K562 (cell line): ENCODE measurements at regions not wholly inside any gene's neighbourhood (a gene's known extent, or its start where the extent isn't known, plus 50 kb on each side); places are given as distances from the start of the nearest gene placed in this dataset.

Experiments
- ATAC-seq: fragments of 200-7000 bp; cut with Tn5 transposase; 3 replicates; pipeline ENCODE4 v1.9.1; 2020; ENCODE audit warnings: moderate library complexity
- BruUV-seq: library from RNA; stranded (reverse); fragments of 400-500 nt; replicated peaks from 2 replicates; lab custom pipeline; 2021; lab: Mats Ljungman, UMichigan
- CTCF ChIA-PET: fragments of 300-600 bp; formaldehyde crosslinking; extraction: SDS; loops from one replicate; lab custom pipeline; 2021; ENCODE audit warnings: low intra/inter-chr PET ratio; lab: Yijun Ruan, JAX
- POLR2A ChIA-PET: fragments of 300-600, 350-650 bp; sonication (Branson Sonifier 250); formaldehyde crosslinking; extraction: SDS; loops from one replicate; lab custom pipeline; 2021; ENCODE audit warnings: antibody characterized with exemption, inconsistent platforms; lab: Yijun Ruan, JAX
- DNase-seq, 4 experiments: peaks; one replicate each; pipeline versions ENCODE4 v3.0.0 to v3.0.0-alpha.2; 2011 to 2018; ENCODE audit warnings: low spot score in 3 of 4, mixed read lengths in 3 of 4; ENCODE audit errors: extremely low read depth in 1 of 4
- FAIRE-seq: peaks from 2 replicates; lab custom pipeline; 2011; peaks lifted over from hg19 to GRCh38; lab: Jason Lieb, UNC
- H2AFZ ChIP-seq: 2 replicates; pipeline ENCODE4 v1.6.0; 2011; ENCODE audit warnings: low read depth, low read length, control low read depth, inconsistent platforms
- H3K27ac ChIP-seq: fragments of 200-600 bp; 3 replicates; pipeline ENCODE4 v1.8.0; 2011; ENCODE audit warnings: low read depth, mild to moderate bottlenecking, control low read depth, inconsistent platforms, low read length, moderate library complexity, mixed read lengths; ENCODE audit errors: extremely low read depth
- H3K27me3 ChIP-seq, 2 experiments: fragments of 300-600 bp in 1 of 2; 2 replicates in 1 of 2; 3 replicates in 1 of 2; pipeline versions ENCODE4 v1.6.0 to v1.8.0; 2011; ENCODE audit warnings: inconsistent platforms in 2 of 2, low read length in 2 of 2, mild to moderate bottlenecking in 1 of 2, mixed read lengths in 1 of 2, moderate library complexity in 1 of 2; ENCODE audit not compliant: control insufficient read depth in 2 of 2, insufficient read depth in 2 of 2
- H3K36me3 ChIP-seq: fragments of 300-600 bp; 3 replicates; pipeline ENCODE4 v1.8.0; 2011; ENCODE audit warnings: mild to moderate bottlenecking, low read length, inconsistent platforms; ENCODE audit not compliant: control insufficient read depth, insufficient read depth
- H3K4me1 ChIP-seq, 2 experiments: fragments of 200-600 bp in 1 of 2; replicated peaks in 1 of 2; 2 replicates in 1 of 2; 3 replicates in 1 of 2; pipeline versions ENCODE4 v1.5.1 to v1.8.0; 2011; ENCODE audit warnings: inconsistent platforms in 2 of 2, low read length in 2 of 2, mild to moderate bottlenecking in 1 of 2, mixed read lengths in 1 of 2, moderate library complexity in 1 of 2; ENCODE audit not compliant: control insufficient read depth in 2 of 2, insufficient read depth in 2 of 2
- H3K4me2 ChIP-seq: 2 replicates; pipeline ENCODE4 v1.6.1; 2011; ENCODE audit warnings: low read length, control low read depth, inconsistent platforms, mixed read lengths; ENCODE audit not compliant: insufficient read depth
- H3K4me3 ChIP-seq: fragments of 200-600 bp; sonication (generic), shearing (Covaris generic); 2 replicates; pipeline ENCODE4 v1.5.1; 2016; ENCODE audit warnings: control low read depth, inconsistent platforms
- H3K79me2 ChIP-seq: fragments of 200-600 bp; 3 replicates; pipeline ENCODE4 v1.8.0; 2011; ENCODE audit warnings: low read length, inconsistent platforms; ENCODE audit not compliant: control insufficient read depth, insufficient read depth
- H3K9ac ChIP-seq, 2 experiments: 2 replicates each; pipeline versions ENCODE4 v1.6.0 to v1.6.1; 2011; ENCODE audit warnings: low read depth in 2 of 2, low read length in 2 of 2, control low read depth in 1 of 2, inconsistent platforms in 1 of 2, mild to moderate bottlenecking in 1 of 2, mixed read lengths in 1 of 2; ENCODE audit not compliant: insufficient read depth in 1 of 2
- H3K9me1 ChIP-seq: one replicate; pipeline ENCODE4 v1.6.0; 2011; ENCODE audit warnings: inconsistent platforms, mild to moderate bottlenecking, low read length, moderate library complexity; ENCODE audit not compliant: control insufficient read depth, insufficient read depth
- H3K9me3 ChIP-seq: replicated peaks from 2 replicates; pipeline ENCODE4 v1.5.1; 2011; ENCODE audit warnings: low read depth, low read length, inconsistent platforms; ENCODE audit not compliant: control insufficient read depth, insufficient read depth
- H4K20me1 ChIP-seq: replicated peaks from 2 replicates; pipeline ENCODE4 v1.6.1; 2011; ENCODE audit warnings: low read length, inconsistent platforms, mixed read lengths; ENCODE audit not compliant: control insufficient read depth, insufficient read depth
- E2F6 ChIP-seq, 2 experiments: IDR thresholded peaks; 2 replicates each; pipeline ENCODE4 v1.6.1; 2011; ENCODE audit warnings: borderline replicate concordance in 1 of 2, control low read depth in 1 of 2, low read depth in 1 of 2, low read length in 1 of 2, mild to moderate bottlenecking in 1 of 2, mixed read lengths in 1 of 2, moderate library complexity in 1 of 2; ENCODE audit not compliant: insufficient read depth in 1 of 2, insufficient read length in 1 of 2, poor library complexity in 1 of 2, severe bottlenecking in 1 of 2; ENCODE audit errors: extremely low read depth in 1 of 2
- PCBP1 ChIP-seq: fragments of 200-400 bp; formaldehyde crosslinking; IDR thresholded peaks from 2 replicates; pipeline ENCODE4 v1.6.1; 2018; ENCODE audit warnings: mild to moderate bottlenecking, low read depth, low read length; ENCODE audit not compliant: poor library complexity, severe bottlenecking
- SAFB ChIP-seq: fragments of 200-400 bp; formaldehyde crosslinking; IDR thresholded peaks from 2 replicates; pipeline ENCODE4 v1.6.1; 2017; ENCODE audit warnings: low read depth, low read length, borderline replicate concordance
- SUPT5H ChIP-seq: fragments of 450-650 bp; IDR thresholded peaks from 2 replicates; pipeline ENCODE4 v1.6.1; 2016
- WGBS: fragments of 100-300 bp; shearing (Covaris generic); methylation state at CpG from one replicate; pipeline ENCODE4 v1.1.6; 2016; ENCODE audit warnings: low coverage, mixed read lengths; ENCODE audit not compliant: insufficient coverage; ENCODE audit errors: missing lambda C conversion rate; 5-methylcytosine and 5-hydroxymethylcytosine counted together
- in situ Hi-C: fragments of 300-500 bp; cut with MboI; formaldehyde crosslinking; loops from 4 replicates; pipeline ENCODE4 v1.15.0; 2018; ENCODE audit warnings: inconsistent platforms, mixed read lengths
- intact Hi-C: fragments of 100-400 bp; cut with micrococcal nuclease; formaldehyde crosslinking; loops from 2 replicates; pipeline ENCODE4 v1.14.2; 2022

GRCh38 chr5:142210864-142211412 lies 102.4 kb downstream of the NDFIP1 start:
- H4K20me1 ChIP-seq: peaks cover 6% of the 10 kb centered on the region; the same call in 1 of the 2 replicates
- no TSS peak for BruUV-seq
- ATAC-seq (no peak; the same call in 1 of the 3 replicates), DNase-seq (no peak), FAIRE-seq (no peak)
- in situ Hi-C loops: no loop called here
- no peak overlapping the region for H3K4me2 ChIP-seq
- H3K79me2 ChIP-seq: no peaks in the 10 kb centered on the region
- no peak overlapping the region for H3K9ac ChIP-seq
- ChIA-PET CTCF (no interaction called here), POLR2A (interaction anchor here (1.2 to 1.6 kb wide), 3 partner anchors 10 to 111 kb away, joined by 3 to 6 read pairs (median 4); no protein-coding TSS in a partner anchor)
- no peak overlapping the region for H2AFZ ChIP-seq
- no peaks in the 10 kb centered on the region; a peak in 1 of 5 replicates for H3K4me1 ChIP-seq
- intact Hi-C loops: no loop called here
- WGBS: 12% methylated on average over 11 of the region's 11 CpGs
- H3K9me1 ChIP-seq: no peaks in the 10 kb centered on the region
- TF ChIP-seq E2F6 (IDR thresholded peaks at IDR 0.05; ENCODE audit: borderline replicate concordance in 1 of 2, extremely low read depth in 1 of 2, insufficient read depth in 1 of 2, insufficient read length in 1 of 2, low read depth in 1 of 2, low read length in 1 of 2, poor library complexity in 1 of 2, severe bottlenecking in 1 of 2): no peak
- no peak for TF ChIP-seq SAFB
- TF ChIP-seq PCBP1: no peak
- no peak for TF ChIP-seq SUPT5H
- H3K27ac ChIP-seq: no peak overlapping the region
- H3K4me3 ChIP-seq: no peak overlapping the region
- no peaks in the 10 kb centered on the region for H3K9me3 ChIP-seq
- peaks cover 21 to 53% of the 10 kb centered on the region in 2 experiments; a peak in 4 of 5 replicates for H3K27me3 ChIP-seq
- no peaks in the 10 kb centered on the region for H3K36me3 ChIP-seq
